Bronchial epithelial cell (primary cell): ENCODE measurements at regions not wholly inside any gene's neighbourhood (a gene's known extent, or its start where the extent isn't known, plus 50 kb on each side); places are given as distances from the start of the nearest gene placed in this dataset.

Source experiments
- DNase-seq: peaks from one replicate; pipeline ENCODE4 v3.0.0-alpha.2; 2010; ENCODE audit warnings: low read depth
- FAIRE-seq: peaks from 2 replicates; lab custom pipeline; 2011; peaks lifted over from hg19 to GRCh38; lab: Jason Lieb, UNC
- H3K27me3 ChIP-seq: 2 replicates; pipeline ENCODE4 v1.5.1; 2011; ENCODE audit warnings: low read length; ENCODE audit not compliant: control insufficient read depth, insufficient read depth
- H3K36me3 ChIP-seq: 2 replicates; pipeline ENCODE4 v1.5.1; 2011; ENCODE audit warnings: low read length; ENCODE audit not compliant: control insufficient read depth, insufficient read depth
- H3K4me3 ChIP-seq: 2 replicates; pipeline ENCODE4 v1.5.1; 2011; ENCODE audit warnings: mild to moderate bottlenecking, low read depth, low read length, control low read depth
- TF ChIP-seq, protein P1 (sequence below): IDR thresholded peaks from 2 replicates; pipeline ENCODE4 v1.5.1; 2011; ENCODE audit warnings: mild to moderate bottlenecking, moderate library complexity, low read length, control low read depth, inconsistent platforms; ENCODE audit not compliant: insufficient read depth, severe bottlenecking

DNA sequence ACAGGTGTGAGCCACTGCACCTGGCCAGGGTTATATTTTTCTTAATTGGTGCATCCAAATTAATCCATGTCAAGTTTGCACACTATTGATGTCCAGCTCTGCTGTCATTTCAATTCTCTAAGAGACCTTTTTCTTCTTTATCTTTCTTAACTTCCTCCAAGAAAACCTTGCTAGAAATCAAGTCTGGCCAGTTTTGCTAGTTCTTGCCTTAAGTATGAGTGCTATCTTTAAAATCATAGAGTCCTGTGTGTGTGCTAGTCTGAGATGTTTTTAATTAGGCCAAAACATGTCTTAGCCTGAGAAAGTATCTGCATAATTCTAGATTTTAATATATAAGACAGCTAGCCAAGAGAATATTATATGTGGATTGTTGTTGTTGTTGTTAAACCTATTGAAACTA, 56.2 kb upstream of the SLC39A10 start:
- TF ChIP-seq, protein P1, sequence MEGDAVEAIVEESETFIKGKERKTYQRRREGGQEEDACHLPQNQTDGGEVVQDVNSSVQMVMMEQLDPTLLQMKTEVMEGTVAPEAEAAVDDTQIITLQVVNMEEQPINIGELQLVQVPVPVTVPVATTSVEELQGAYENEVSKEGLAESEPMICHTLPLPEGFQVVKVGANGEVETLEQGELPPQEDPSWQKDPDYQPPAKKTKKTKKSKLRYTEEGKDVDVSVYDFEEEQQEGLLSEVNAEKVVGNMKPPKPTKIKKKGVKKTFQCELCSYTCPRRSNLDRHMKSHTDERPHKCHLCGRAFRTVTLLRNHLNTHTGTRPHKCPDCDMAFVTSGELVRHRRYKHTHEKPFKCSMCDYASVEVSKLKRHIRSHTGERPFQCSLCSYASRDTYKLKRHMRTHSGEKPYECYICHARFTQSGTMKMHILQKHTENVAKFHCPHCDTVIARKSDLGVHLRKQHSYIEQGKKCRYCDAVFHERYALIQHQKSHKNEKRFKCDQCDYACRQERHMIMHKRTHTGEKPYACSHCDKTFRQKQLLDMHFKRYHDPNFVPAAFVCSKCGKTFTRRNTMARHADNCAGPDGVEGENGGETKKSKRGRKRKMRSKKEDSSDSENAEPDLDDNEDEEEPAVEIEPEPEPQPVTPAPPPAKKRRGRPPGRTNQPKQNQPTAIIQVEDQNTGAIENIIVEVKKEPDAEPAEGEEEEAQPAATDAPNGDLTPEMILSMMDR, result no peak
- no peak for FAIRE-seq
- H3K4me3 ChIP-seq, result no peak overlapping the region
- DNase-seq, result peak; percentile 31
- H3K36me3 ChIP-seq, result no peaks in the 10 kb centered on the region
- no peaks in the 10 kb centered on the region for H3K27me3 ChIP-seq

DNA sequence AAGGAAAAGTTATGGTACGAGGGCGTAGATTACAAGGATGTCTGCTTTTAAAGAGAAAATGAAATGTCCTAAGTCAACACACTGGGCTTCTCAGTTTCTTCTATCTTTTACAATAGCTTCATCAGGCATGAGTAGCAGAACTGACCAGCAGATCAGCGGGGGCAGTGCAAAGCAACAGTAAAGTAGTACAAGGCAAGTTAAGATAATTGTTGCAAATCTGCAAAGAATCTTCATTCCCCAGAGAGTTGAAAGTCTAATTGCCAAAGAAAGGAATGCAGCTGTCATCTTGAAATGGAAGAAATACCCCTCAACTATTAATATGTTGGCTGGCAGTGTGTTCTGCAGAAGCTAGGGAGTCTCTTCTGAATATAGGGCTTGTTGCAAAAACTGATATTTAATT, 60.2 kb upstream of the SLC39A10 start:
- no peak for DNase-seq
- no peak for FAIRE-seq
- H3K36me3 ChIP-seq, result no peaks in the 10 kb centered on the region

DNA sequence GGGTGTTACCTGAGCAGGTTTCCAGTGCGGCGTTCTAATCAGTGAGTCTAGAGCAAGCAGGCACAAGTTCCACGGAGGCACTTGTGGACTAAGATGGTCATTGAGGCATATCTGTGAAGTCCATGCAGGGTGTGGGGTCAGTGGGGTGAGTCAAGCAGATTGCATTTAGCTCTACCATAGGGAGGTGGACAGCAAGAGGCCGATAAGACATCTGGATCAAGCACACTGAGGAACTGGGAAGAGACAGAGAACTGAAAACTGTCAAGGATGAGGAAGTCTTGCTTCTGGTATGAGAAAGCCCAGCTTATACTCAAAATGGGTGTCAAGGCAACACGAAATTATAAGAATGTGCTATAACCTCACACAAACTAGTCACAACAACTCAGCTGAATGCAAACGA, 61.2 kb upstream of the SLC39A10 start:
- TF ChIP-seq, protein P1, result no peak
- Histone ChIP-seq H3K27me3 (no peaks in the 10 kb centered on the region), H3K4me3 (no peak overlapping the region), H3K36me3 (no peaks in the 10 kb centered on the region)
- FAIRE-seq, result no peak
- DNase-seq, result no peak

More for the DNA sequence above, 60.2 kb upstream of the SLC39A10 start:
- H3K27me3 ChIP-seq, result no peaks in the 10 kb centered on the region
- TF ChIP-seq, protein P1, result no peak
- no peak overlapping the region for H3K4me3 ChIP-seq

DNA sequence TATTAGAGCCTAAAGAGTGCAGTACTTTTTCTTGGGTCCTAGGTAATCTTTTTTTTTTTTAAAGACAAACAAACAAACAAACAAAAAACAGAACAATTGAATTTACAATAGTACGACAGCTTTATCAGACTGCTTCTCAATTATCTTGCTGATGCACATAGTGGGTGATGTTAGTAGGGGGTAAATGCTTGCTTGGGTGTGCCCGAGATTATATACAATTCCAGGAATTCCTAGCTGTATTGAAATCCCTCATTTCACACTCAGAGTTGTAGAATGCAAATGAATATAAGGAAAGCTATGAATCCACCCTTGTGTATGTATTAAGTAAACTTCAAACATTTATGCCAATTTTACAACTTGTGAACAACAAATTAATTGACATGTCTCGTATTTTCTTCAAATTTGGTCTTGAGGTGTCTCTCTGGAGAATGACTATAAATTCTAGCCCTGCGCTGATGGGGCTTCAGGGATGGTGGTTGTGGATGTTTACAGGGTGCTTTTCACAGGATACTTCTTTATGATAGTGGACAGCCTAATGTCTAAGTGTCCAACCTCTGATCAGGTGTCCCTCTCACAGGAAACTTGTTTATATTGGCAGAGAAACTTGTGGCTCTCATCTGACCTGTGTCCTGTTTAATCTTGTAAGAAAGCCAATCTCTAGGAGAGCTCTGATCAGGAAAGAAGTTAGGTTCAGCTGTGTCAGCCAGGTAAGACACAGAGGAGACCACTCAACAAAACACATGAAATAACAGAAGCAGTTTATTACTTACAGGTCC, 61.9 kb upstream of the SLC39A10 start:
- Histone ChIP-seq H3K27me3 (no peaks in the 10 kb centered on the region), H3K4me3 (no peak overlapping the region), H3K36me3 (no peaks in the 10 kb centered on the region)
- DNase-seq, result no peak
- FAIRE-seq, result no peak
- TF ChIP-seq, protein P1, result no peak

DNA sequence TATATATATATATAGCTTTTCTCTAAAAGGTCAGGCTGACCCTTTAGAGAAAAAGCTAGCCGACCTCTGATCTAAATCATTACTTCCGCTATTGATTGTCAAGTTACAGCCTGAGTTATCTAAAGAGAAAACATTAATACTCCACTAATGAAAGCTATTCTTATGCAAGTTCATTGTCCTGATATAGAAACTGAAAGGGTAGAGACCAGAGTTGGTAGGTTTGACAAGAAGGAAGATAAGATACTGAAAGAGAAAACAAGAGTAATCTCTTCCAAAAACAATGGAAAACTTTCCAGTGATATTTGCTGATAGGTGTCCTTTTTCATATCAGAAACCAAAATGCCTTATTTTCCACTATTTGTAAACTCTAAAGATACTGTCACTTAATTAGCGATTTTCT, 62.8 kb upstream of the SLC39A10 start:
- FAIRE-seq, result no peak
- TF ChIP-seq, protein P1, result no peak
- DNase-seq, result no peak

DNA sequence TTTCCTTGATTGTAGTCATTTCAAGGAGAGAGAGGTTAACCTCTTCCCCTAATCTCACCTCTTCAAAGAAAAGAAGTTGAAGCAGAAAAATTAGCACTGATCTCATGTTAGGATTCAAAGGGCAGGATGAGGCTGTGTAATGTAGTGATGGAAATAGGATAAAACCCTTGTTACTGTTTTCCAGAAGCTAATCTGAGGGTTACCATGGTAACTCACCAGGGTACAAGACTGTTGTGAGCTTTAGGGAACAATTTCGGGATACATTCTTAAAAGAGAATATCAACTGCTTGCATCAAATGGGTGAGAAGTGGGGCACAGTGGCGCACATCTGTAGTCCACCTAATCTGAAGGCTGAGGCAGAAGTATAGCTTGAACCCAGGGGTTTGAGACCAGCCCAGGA, 64.9 kb upstream of the SLC39A10 start:
- no peak overlapping the region for H3K4me3 ChIP-seq
- H3K27me3 ChIP-seq, result no peaks in the 10 kb centered on the region
- TF ChIP-seq, protein P1, result no peak
- DNase-seq (no peak), FAIRE-seq (no peak)
- H3K36me3 ChIP-seq, result no peaks in the 10 kb centered on the region

More for the DNA sequence above, 62.8 kb upstream of the SLC39A10 start:
- Histone ChIP-seq H3K4me3 (no peak overlapping the region), H3K27me3 (no peaks in the 10 kb centered on the region), H3K36me3 (no peaks in the 10 kb centered on the region)
